Liver (tissue), 7 donors: ENCODE measurements at regions not wholly inside any gene's neighbourhood (a gene's known extent, or its start where the extent isn't known, plus 50 kb on each side); places are given as distances from the start of the nearest gene placed in this dataset.

Experiments
- DNase-seq: peaks from one replicate; pipeline ENCODE4 v3.0.0-alpha.2; 2017; ENCODE audit warnings: low spot score
- H3K27ac ChIP-seq, 2 donors: one replicate each; pipeline ENCODE4 v1.7.0; 2013; ENCODE audit warnings: inconsistent platforms in 2 of 2, low read length in 2 of 2, control low read depth in 1 of 2, low read depth in 1 of 2, mild to moderate bottlenecking in 1 of 2
- H3K27me3 ChIP-seq, 4 donors: one replicate each; pipeline versions ENCODE4 v1.6.1 to v1.7.0; 2013; ENCODE audit warnings: low read length in 3 of 4, inconsistent platforms in 1 of 4, mild to moderate bottlenecking in 1 of 4, moderate library complexity in 1 of 4; ENCODE audit not compliant: control insufficient read depth in 4 of 4, insufficient read depth in 4 of 4
- H3K36me3 ChIP-seq, 4 donors: one replicate each; pipeline versions ENCODE4 v1.6.1 to v1.7.0; 2013; ENCODE audit warnings: low read length in 3 of 4, mild to moderate bottlenecking in 3 of 4, low read depth in 1 of 4, moderate library complexity in 1 of 4; ENCODE audit not compliant: control insufficient read depth in 4 of 4, insufficient read depth in 3 of 4
- H3K4me1 ChIP-seq, 4 donors: one replicate each; pipeline versions ENCODE4 v1.6.1 to v1.7.0; 2013; ENCODE audit warnings: low read length in 3 of 4, mild to moderate bottlenecking in 3 of 4, moderate library complexity in 1 of 4; ENCODE audit not compliant: control insufficient read depth in 4 of 4, insufficient read depth in 4 of 4
- H3K4me3 ChIP-seq, 3 donors: one replicate each; pipeline versions ENCODE4 v1.6.1 to v1.7.0; 2013; ENCODE audit warnings: low read length in 3 of 3, control low read depth in 1 of 3, low read depth in 1 of 3, mild to moderate bottlenecking in 1 of 3
- H3K9ac ChIP-seq, 2 donors: one replicate each; pipeline ENCODE4 v1.7.0; 2013; ENCODE audit warnings: low read length in 2 of 2, mild to moderate bottlenecking in 2 of 2, moderate library complexity in 2 of 2, control low read depth in 1 of 2, low read depth in 1 of 2
- H3K9me3 ChIP-seq, 4 donors: one replicate each; pipeline versions ENCODE4 v1.6.1 to v1.7.0; 2013; ENCODE audit warnings: low read length in 3 of 4; ENCODE audit not compliant: control insufficient read depth in 4 of 4
- EGR1 ChIP-seq, 2 donors: IDR thresholded peaks; 2 replicates each; pipeline ENCODE4 v1.6.1; 2016 to 2018; ENCODE audit warnings: antibody characterized with exemption in 2 of 2, low read depth in 2 of 2
- FOXA1 ChIP-seq: IDR thresholded peaks from 2 replicates; pipeline ENCODE4 v1.6.1; 2016; ENCODE audit warnings: antibody characterized with exemption
- FOXA2 ChIP-seq: IDR thresholded peaks from 2 replicates; pipeline ENCODE4 v1.6.1; 2016; ENCODE audit warnings: antibody characterized with exemption
- HNF4G ChIP-seq: IDR thresholded peaks from 2 replicates; pipeline ENCODE4 v1.6.1; 2016; ENCODE audit warnings: antibody characterized with exemption
- JUND ChIP-seq, 2 donors: IDR thresholded peaks; 2 replicates each; pipeline ENCODE4 v1.6.1; 2016; ENCODE audit warnings: antibody characterized with exemption in 2 of 2
- RAD21 ChIP-seq, 2 donors: IDR thresholded peaks; 2 replicates each; pipeline ENCODE4 v1.6.1; 2016; ENCODE audit warnings: antibody characterized with exemption in 2 of 2, mild to moderate bottlenecking in 2 of 2
- RXRA ChIP-seq, 2 donors: IDR thresholded peaks; 2 replicates each; pipeline ENCODE4 v1.6.1; 2017 to 2018; ENCODE audit warnings: antibody characterized with exemption in 2 of 2, mild to moderate bottlenecking in 1 of 2
- SP1 ChIP-seq: IDR thresholded peaks from 2 replicates; pipeline ENCODE4 v1.6.1; 2018; ENCODE audit warnings: antibody characterized with exemption, mild to moderate bottlenecking
- TAF1 ChIP-seq: conservative IDR thresholded peaks from 2 replicates; pipeline ENCODE4 v1.6.1; 2016; ENCODE audit warnings: antibody characterized with exemption, mild to moderate bottlenecking
- WGBS: extraction: QIAGEN DNeasy Blood & Tissue Kit; methylation state at CpG from one replicate; pipeline ENCODE4 v1.1.7; 2013; 5-methylcytosine and 5-hydroxymethylcytosine counted together
- TF ChIP-seq, protein P1 (sequence below): IDR thresholded peaks from 2 replicates; pipeline ENCODE4 v1.6.1; 2016; ENCODE audit warnings: antibody characterized with exemption
- TF ChIP-seq, protein P2 (sequence below): IDR thresholded peaks from 2 replicates; pipeline ENCODE4 v1.6.1; 2016; ENCODE audit warnings: antibody characterized with exemption, mild to moderate bottlenecking
- donor health status: healthy.
- donor health status: healthy.
- donor health status: healthy.
- donor health status: healthy.

DNA sequence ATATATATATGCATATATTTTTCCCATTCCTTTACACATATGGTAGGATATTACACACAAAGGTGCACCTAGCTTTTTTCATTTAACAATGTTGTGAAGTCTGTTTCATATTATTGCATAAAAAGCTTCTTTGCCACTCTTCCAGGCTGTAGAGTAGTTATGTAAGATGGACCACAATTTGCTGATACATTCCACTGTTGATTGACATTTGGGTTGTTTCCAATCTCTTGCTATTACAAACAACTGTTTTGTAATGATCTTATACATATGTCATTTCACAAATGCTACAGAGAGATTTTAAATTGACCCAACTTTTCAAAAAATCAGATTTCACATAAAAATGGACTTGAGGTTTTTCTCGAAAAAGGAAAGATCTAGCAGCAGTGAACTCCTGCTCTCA lies 301.4 kb downstream of the CDCA7 start:
- Histone ChIP-seq H3K9me3 (peaks cover 0 to 1% (median 0%) of the 10 kb centered on the region in 4 donors), H3K36me3 (no peaks in the 10 kb centered on the region), H3K27ac (no peak overlapping the region), H3K4me3 (no peak overlapping the region), H3K27me3 (no peaks in the 10 kb centered on the region), H3K4me1 (no peaks in the 10 kb centered on the region), H3K9ac (no peak overlapping the region)
- no peak for DNase-seq
- 43% methylated on average over 1 of the region's 1 CpG for WGBS
- TF ChIP-seq, protein P1, sequence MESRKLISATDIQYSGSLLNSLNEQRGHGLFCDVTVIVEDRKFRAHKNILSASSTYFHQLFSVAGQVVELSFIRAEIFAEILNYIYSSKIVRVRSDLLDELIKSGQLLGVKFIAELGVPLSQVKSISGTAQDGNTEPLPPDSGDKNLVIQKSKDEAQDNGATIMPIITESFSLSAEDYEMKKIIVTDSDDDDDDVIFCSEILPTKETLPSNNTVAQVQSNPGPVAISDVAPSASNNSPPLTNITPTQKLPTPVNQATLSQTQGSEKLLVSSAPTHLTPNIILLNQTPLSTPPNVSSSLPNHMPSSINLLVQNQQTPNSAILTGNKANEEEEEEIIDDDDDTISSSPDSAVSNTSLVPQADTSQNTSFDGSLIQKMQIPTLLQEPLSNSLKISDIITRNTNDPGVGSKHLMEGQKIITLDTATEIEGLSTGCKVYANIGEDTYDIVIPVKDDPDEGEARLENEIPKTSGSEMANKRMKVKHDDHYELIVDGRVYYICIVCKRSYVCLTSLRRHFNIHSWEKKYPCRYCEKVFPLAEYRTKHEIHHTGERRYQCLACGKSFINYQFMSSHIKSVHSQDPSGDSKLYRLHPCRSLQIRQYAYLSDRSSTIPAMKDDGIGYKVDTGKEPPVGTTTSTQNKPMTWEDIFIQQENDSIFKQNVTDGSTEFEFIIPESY = no peak
- TF ChIP-seq JUND (IDR thresholded peaks at IDR 0.05) = no peak

DNA sequence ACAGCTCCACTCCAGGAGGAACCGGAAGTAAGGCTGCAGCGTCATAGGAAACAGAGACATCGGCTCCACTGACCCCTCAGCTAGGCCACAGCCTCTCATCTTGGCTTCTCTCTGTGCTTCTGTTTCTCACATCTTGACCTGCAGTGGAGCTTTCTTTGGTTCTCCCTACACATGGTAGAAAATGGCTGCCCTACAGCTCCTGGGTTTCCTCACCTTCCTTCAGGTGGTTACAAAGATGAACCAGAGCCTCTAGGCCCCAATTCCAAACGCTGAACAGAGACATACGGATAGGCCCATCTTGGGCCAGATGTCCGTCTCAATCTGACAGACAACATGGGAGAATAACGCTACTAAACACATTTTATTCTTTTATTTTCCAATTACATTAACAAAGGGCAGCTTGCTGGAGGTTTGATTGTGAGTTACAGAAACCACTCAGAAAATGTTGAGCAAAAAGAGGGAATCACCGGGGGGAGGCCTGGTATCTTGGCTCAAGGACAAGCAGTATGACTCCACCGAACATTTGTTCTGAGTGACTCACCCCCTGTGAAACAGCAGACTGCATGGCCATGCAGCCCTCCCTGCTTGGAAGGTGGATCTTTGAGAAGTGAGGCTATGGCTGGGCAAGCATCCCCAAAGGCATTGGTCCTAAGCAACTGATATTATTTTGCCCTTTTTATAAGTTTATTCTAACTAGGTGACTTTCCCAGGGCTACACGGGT lies 303.5 kb downstream of the CDCA7 start:
- no peak overlapping the region for H3K4me3 ChIP-seq
- no peaks in the 10 kb centered on the region for H3K9me3 ChIP-seq
- H3K27me3 ChIP-seq = peaks cover 0 to 3% (median 0%) of the 10 kb centered on the region in 4 donors
- no peak overlapping the region for H3K27ac ChIP-seq
- 80% methylated on average over 10 of the region's 10 CpGs for WGBS
- no peaks in the 10 kb centered on the region for H3K36me3 ChIP-seq
- H3K9ac ChIP-seq = no peak overlapping the region
- DNase-seq = no peak
- H3K4me1 ChIP-seq = no peaks in the 10 kb centered on the region
- no peak for TF ChIP-seq FOXA2
- no peak for TF ChIP-seq TAF1
- no peak for TF ChIP-seq RAD21 (IDR thresholded peaks at IDR 0.05)
- TF ChIP-seq, protein P1 = no peak
- TF ChIP-seq HNF4G = no peak
- TF ChIP-seq RXRA (IDR thresholded peaks at IDR 0.05) = no peak
- TF ChIP-seq, protein P2, sequence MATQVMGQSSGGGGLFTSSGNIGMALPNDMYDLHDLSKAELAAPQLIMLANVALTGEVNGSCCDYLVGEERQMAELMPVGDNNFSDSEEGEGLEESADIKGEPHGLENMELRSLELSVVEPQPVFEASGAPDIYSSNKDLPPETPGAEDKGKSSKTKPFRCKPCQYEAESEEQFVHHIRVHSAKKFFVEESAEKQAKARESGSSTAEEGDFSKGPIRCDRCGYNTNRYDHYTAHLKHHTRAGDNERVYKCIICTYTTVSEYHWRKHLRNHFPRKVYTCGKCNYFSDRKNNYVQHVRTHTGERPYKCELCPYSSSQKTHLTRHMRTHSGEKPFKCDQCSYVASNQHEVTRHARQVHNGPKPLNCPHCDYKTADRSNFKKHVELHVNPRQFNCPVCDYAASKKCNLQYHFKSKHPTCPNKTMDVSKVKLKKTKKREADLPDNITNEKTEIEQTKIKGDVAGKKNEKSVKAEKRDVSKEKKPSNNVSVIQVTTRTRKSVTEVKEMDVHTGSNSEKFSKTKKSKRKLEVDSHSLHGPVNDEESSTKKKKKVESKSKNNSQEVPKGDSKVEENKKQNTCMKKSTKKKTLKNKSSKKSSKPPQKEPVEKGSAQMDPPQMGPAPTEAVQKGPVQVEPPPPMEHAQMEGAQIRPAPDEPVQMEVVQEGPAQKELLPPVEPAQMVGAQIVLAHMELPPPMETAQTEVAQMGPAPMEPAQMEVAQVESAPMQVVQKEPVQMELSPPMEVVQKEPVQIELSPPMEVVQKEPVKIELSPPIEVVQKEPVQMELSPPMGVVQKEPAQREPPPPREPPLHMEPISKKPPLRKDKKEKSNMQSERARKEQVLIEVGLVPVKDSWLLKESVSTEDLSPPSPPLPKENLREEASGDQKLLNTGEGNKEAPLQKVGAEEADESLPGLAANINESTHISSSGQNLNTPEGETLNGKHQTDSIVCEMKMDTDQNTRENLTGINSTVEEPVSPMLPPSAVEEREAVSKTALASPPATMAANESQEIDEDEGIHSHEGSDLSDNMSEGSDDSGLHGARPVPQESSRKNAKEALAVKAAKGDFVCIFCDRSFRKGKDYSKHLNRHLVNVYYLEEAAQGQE = no peak
- TF ChIP-seq SP1 = no peak
- no peak for TF ChIP-seq FOXA1
- no peak for TF ChIP-seq EGR1 (IDR thresholded peaks at IDR 0.05; ENCODE audit: low read depth in 2 of 2)
